Middle frontal gyrus (tissue), 1 donor: ENCODE measurements at regions not wholly inside any gene's neighbourhood (a gene's known extent, or its start where the extent isn't known, plus 50 kb on each side); places are given as distances from the start of the nearest gene placed in this dataset.
"Not testable (repeated sequence)": the region's sequence is repeated elsewhere in the genome, so short reads cannot be mapped to it uniquely, and the experiment has no call there.

Source experiments
- DNase-seq: peaks from one replicate; pipeline ENCODE4 v3.0.0-alpha.2; 2015; ENCODE audit warnings: low spot score; ENCODE audit errors: extremely low spot score

DNA sequence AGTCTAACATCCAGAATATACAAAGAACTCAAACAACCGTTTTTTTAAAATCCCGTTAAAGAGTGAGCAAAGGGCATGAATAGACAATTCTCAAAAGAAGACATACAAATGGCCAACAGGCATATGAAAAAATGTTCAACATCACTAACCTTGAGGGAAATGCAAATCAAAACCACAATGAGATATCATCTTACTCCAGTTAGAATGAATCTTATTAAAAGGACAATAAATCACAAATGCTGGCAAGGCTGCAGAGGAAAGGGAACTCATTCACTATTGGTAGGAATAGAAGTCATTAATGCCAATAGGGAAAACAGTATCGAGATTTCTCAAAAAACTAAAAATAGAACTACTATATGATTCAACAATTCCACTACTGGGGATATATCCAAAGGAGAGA, 520.1 kb downstream of the RMST start:
- DNase-seq, result no peak

DNA sequence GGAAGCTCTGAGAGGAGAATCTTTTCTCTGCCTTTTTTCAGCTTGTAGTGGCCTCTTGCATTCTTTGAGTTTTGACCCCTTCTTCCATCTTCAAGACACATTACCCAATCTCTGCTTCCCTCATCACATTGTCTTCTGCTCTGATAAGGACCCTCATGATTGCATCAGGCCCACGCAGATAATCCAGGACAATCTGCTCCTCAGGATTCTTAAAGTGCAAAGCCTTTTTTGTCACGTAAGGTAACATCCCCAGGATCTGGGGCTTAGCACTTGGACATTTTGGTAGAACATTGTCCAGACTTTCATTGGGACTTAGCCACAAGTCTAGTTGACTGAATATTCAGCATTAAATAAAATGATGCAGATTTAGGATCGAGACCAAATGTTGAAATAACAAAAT, 521.2 kb downstream of the RMST start:
- DNase-seq, result no peak

DNA sequence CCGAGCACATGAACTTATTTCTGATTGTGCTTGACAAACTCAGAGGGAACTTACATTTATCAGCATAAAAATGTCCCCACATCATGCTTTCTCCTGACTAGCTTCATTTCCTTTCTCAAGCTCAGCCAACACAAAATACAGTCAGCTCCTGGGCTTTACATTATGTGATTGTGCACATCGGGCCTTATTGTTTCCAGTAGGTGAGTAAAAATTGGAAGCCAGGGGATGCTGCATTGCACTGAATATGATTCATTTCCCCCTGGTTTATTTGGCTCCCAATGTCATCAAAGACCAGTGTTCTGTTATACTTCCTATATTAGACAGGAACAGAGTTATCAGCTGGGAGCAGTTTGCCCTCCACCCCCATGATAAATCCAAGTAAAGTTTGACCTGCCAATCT, 521.8 kb downstream of the RMST start:
- DNase-seq, result no peak

DNA sequence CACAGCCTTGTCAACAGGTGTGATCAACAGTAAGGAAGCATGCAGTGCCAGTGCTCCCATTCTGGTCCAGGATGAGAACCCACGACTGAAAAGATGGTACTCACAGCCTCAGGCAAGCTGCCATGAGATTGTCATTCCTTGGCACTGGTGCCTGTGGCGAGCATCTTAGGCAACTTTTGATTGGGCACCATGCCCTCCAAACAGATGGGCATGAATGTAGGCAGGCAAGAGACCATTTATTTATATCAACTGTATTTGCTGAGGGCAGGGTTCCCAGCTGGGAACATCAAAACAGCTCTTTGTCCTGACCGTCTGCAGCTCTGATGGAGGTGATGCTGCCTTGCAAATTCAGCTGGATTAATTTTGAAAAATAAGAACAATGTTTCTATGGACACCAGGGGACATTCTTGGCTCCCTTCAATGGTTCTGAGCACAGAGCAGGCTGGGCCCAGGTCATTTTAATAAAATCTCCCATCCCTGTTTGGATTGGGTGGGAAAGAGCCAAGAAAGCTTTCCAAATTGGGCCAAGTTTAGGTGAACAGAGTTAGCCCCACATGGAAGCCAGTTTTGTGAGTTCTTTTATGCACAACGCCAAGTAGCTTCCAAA, 522.5 kb downstream of the RMST start:
- peak; percentile 8 for DNase-seq

GRCh38 chr12:97985834-97986233, 523.2 kb downstream of the RMST start:
- no peak for DNase-seq

DNA sequence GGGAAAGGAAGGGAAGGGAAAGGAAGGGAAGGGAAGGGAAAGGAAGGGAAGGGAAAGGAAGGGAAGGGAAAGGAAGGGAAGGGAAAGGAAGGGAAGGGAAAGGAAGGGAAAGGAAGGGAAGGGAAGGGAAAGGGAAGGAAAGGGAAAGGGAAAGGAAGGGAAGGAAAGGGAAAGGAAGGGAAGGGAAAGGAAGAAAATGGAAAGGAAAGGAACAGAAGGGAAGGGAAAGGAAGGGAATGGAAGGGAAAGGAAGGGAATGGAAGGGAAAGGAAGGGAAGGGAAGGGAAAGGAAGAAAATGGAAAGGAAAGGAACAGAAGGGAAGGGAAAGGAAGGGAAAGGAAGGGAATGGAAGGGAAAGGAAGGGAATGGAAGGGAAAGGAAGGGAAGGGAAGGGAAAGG, 526.0 kb downstream of the RMST start:
- not testable (repeated sequence) for DNase-seq

DNA sequence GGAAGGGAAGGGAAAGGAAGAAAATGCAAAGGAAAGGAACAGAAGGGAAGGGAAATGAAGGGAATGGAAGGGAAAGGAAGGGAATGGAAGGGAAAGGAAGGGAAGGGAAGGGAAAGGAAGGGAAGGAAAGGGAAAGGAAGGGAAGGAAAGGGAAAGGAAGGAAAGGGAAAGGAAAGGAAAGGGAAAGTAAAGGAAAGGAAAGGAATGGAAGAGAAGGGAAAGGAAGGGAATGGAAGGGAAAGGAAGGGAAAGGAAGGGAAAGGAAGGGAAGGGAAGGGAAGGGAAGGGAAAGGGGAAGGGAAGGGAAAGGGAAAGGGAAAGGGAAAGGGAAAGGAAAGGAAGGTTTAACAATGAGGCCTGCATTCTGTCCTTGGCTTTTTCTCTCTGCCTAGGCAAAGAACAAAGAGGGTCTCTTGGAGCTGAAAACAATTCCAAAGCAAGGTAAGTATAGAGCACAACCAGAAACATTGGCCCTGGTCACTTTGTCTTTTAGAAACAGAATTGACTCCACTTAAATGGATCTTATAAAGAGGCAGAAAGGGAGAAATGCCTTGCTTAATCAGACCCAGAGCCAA, 525.9 kb upstream of the TMPO start:
- DNase-seq, result no peak

GRCh38 chr12:97994746-97995484, 520.5 kb upstream of the TMPO start:
- DNase-seq, result no peak

DNA sequence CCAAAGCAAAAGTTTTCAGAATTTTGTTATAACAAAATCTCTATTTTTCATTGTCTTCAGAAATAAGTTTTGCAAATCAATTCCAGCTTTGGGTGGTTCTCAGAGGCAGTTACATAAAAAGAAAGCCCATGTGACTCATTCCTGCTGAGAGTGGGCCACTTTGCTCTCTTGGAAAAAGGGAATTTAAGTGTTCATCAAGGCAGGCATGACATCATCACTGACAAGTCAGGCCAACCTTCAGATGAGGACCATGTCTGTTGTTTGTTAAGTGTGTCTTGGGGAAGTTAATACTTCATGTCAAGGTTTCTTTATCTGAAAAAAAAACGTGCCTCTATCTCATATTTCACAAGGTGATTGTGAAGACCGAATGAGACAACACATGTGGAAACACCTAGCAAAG, 519.8 kb upstream of the TMPO start:
- no peak for DNase-seq

DNA sequence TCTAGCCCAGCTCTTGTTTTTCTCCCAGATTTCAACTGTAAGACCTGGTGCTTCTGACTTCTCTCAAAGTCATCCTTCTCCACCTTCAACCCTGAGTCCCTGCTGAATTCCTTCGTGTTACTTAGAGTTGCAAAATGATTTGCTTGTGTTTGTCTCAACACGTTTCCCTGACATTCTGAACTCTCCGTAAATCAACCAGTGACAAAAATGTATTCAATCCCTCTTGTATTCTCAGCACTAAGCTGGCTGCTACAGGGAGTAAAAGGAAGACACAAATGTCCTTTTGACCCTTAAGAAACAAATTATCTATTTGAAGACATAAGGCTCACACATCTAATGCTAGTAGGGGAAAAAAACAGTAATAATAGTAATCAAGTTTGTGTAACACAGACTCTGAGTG, 514.0 kb upstream of the TMPO start:
- no peak for DNase-seq

DNA sequence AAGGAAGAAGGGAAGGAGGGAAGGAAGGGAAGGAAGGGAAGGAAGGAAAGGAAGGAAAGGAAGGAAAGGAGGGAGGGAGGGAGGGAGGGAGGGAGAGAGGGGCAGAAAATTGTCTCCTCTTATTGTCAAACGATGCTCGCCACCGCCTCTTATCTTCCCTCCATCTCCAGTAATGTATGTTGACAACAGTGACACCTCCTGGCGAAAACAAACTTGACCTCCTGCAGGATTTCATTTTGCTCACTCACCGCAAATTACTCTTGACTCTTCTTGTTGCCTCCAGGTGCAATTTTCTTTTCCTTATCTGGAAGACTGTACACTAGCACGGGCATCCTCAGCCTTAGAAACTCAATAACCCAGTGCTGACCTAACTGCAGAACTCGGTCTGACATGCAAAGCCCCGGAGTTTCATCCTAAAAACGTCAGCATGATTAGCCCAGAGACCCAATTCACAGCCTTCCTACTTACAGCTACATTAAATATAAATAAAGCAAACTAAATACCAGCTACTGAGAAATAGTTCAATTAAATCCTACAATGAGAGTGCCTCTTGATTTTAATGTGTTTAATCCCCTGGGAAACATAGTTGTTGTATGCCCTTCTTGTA, 512.4 kb upstream of the TMPO start:
- DNase-seq, result no peak

GRCh38 chr12:98007963-98008362, 507.4 kb upstream of the TMPO start:
- no peak for DNase-seq

GRCh38 chr12:98013560-98013959, 501.8 kb upstream of the TMPO start:
- no peak for DNase-seq

- DNase-seq, result no peak
These were observed 496.6 kb upstream of the TMPO start for GRCh38 chr12:98018836-98019235.

GRCh38 chr12:98020376-98020775, 495.0 kb upstream of the TMPO start:
- DNase-seq, result no peak

- no peak for DNase-seq
These were observed 492.4 kb upstream of the TMPO start for GRCh38 chr12:98022961-98023360.

- no peak for DNase-seq
These were observed 477.8 kb upstream of the TMPO start for GRCh38 chr12:98037401-98038140.

DNA sequence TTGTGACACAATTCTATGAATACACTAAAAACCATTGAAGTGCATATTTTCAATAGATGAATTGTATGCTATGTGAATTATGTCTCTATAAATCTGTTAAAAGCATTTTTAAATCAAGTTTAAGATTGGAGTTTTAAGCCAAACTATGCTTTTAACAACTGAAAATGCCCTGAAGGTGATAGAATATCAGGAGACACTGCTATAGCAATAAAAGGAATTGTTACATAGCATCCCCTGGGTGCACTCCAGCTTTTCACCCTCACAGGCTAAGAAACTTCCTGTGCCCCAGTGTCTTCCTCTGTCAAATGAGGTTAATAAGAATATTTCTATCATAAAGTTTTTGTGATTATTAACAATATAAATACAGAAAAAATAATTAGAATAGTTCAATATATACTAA, 472.7 kb upstream of the TMPO start:
- DNase-seq, result no peak

DNA sequence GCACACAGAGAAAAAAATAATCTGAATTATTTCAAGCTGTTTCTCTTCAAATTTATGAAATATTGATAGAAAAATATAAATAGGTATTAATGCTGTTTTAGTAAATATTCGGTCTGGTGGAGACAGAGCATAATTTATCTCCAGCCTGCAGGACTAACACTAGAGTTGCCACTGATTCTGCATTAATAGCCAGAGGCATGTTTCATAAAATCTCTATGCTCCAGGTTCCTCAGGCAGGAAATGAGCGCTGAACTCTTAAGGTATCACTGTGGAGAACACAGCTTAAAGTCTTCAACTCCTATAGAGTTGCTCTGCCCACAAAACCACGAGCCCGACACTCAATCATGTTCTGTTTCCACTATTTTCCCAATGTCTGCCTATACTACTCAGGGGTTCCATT, 470.0 kb upstream of the TMPO start:
- DNase-seq, result no peak

- DNase-seq, result no peak
These were observed 467.1 kb upstream of the TMPO start for GRCh38 chr12:98048326-98048725.

GRCh38 chr12:98053202-98053601, 462.2 kb upstream of the TMPO start:
- no peak for DNase-seq

GRCh38 chr12:98057701-98058100, 457.7 kb upstream of the TMPO start:
- no peak for DNase-seq
